ENCODE measurements at regions not wholly inside any gene's neighbourhood (a gene's known extent, or its start where the extent isn't known, plus 50 kb on each side); places are given as distances from the start of the nearest gene placed in this dataset.

GRCh38 chr2:104428155-104428554 is 425.8 kb upstream of the POU3F3 start:
- no peak for FAIRE-seq
- CTCF ChIA-PET (ENCODE audit: partially characterized antibody): interaction anchor here (1.6 kb wide), 1 partner anchor 11 kb away, joined by 4 read pairs; no protein-coding TSS in a partner anchor
- Histone ChIP-seq H2BK20ac (ENCODE audit: low read length) (no peak overlapping the region), H3K36me3 (ENCODE audit: control insufficient read depth in 2 of 4, insufficient read depth in 4 of 4, low read length in 3 of 4) (no peaks in the 10 kb centered on the region), H3K9me3 (ENCODE audit: insufficient read depth in 2 of 2, low read depth in 1 of 2, low read length in 1 of 2) (no peaks in the 10 kb centered on the region), H3K56ac (replicated peaks; ENCODE audit: insufficient read length, low read depth, low read length) (no peak overlapping the region), H3K18ac (ENCODE audit: extremely low read depth, low read length) (no peak overlapping the region), H2BK120ac (replicated peaks; ENCODE audit: low read depth, low read length) (no peak overlapping the region), H3K79me2 (ENCODE audit: control insufficient read depth in 1 of 2, insufficient read depth in 2 of 2, low read length in 2 of 2) (no peaks in the 10 kb centered on the region), H3K27me3 (replicated peaks in 1 of 4; ENCODE audit: control insufficient read depth in 3 of 4, extremely low read depth in 1 of 4, insufficient read depth in 3 of 4, low read length in 3 of 4) (no peaks in the 10 kb centered on the region), H3K23me2 (ENCODE audit: low read depth, low read length) (no peaks in the 10 kb centered on the region), H2AK5ac (ENCODE audit: low read depth, low read length) (no peak overlapping the region), H4K91ac (replicated peaks; ENCODE audit: insufficient read length, low read length) (no peak overlapping the region), H4K20me1 (replicated peaks in 1 of 2; ENCODE audit: control insufficient read depth in 1 of 2, insufficient read depth in 2 of 2, low read length in 2 of 2) (no peaks in the 10 kb centered on the region), H2BK12ac (ENCODE audit: low read depth, low read length) (no peak overlapping the region), H2AFZ (ENCODE audit: low read length) (no peak overlapping the region), H4K8ac (ENCODE audit: extremely low read depth, insufficient read depth, low read length) (no peak overlapping the region), H3K14ac (ENCODE audit: insufficient read length) (no peak overlapping the region), H3K9ac (replicated peaks in 1 of 4; ENCODE audit: extremely low read depth in 1 of 4, low read depth in 3 of 4, low read length in 3 of 4) (no peak overlapping the region), H3K4me1 (replicated peaks in 1 of 4; ENCODE audit: control insufficient read depth in 3 of 4, insufficient read depth in 4 of 4, low read length in 3 of 4) (no peaks in the 10 kb centered on the region), H3K4me2 (ENCODE audit: insufficient read depth in 1 of 2, low read depth in 2 of 2, low read length in 2 of 2) (no peak overlapping the region), H3K23ac (ENCODE audit: insufficient read length) (no peak overlapping the region), H3K4ac (replicated peaks; ENCODE audit: insufficient read length, low read depth, low read length) (no peak overlapping the region), H3K27ac (ENCODE audit: low read depth, low read length) (no peak overlapping the region), H2BK5ac (ENCODE audit: low read depth, low read length) (no peak overlapping the region), H3K79me1 (ENCODE audit: low read depth, low read length) (no peaks in the 10 kb centered on the region), H4K5ac (ENCODE audit: insufficient read length, low read depth, low read length) (no peak overlapping the region), H3K4me3 (ENCODE audit: extremely low read depth in 1 of 4, insufficient read depth in 2 of 4, low read depth in 3 of 4, low read length in 4 of 4) (no peak overlapping the region), H2BK15ac (ENCODE audit: low read length) (no peak overlapping the region)
- POLR2A ChIA-PET (ENCODE audit: partially characterized antibody): no interaction called here
- no peak for DNase-seq (ENCODE audit: low read depth in 1 of 2, low spot score in 2 of 2)
- 82% methylated on average over 1 of the region's 1 CpG; no CpG with 5 or more reads in 1 of the 2 experiments for WGBS, 2 experiments (ENCODE audit: extremely low coverage in 1 of 2, insufficient coverage in 1 of 2, insufficient read length in 1 of 2, insufficient replicate concordance in 2 of 2, low coverage in 1 of 2, low lambda C conversion rate in 2 of 2, missing lambda C conversion rate in 1 of 2)
- no peak for TF ChIP-seq BCL11A (IDR thresholded peaks at IDR 0.05; ENCODE audit: low read depth in 2 of 2, low read length in 2 of 2)
- no peak for TF ChIP-seq EGR1 (IDR thresholded peaks at IDR 0.05; ENCODE audit: borderline replicate concordance, low read depth, low read length)

All from H1 (cell line).